ENCODE measurements at regions not wholly inside any gene's neighbourhood (a gene's known extent, or its start where the extent isn't known, plus 50 kb on each side); places are given as distances from the start of the nearest gene placed in this dataset.

DNA sequence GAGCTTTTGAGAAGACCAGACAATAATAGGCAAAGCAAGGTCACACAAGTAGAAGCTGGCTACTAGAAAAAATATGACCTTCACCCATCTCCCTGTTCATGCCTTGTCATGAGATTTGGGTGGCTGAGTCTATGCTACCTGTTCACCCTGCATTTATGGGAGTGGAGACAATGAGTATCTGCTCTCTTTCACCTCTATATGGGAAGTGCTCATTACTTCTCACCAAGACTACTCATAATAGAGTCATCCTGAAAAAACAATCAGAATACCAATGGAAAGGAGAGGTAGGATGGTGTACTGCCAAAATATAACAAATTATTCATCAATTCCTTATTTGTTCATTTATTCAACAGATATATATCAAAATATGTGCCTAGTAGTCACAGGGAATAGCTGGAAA is 921.8 kb upstream of the INTU start:
- TF ChIP-seq, protein P1, sequence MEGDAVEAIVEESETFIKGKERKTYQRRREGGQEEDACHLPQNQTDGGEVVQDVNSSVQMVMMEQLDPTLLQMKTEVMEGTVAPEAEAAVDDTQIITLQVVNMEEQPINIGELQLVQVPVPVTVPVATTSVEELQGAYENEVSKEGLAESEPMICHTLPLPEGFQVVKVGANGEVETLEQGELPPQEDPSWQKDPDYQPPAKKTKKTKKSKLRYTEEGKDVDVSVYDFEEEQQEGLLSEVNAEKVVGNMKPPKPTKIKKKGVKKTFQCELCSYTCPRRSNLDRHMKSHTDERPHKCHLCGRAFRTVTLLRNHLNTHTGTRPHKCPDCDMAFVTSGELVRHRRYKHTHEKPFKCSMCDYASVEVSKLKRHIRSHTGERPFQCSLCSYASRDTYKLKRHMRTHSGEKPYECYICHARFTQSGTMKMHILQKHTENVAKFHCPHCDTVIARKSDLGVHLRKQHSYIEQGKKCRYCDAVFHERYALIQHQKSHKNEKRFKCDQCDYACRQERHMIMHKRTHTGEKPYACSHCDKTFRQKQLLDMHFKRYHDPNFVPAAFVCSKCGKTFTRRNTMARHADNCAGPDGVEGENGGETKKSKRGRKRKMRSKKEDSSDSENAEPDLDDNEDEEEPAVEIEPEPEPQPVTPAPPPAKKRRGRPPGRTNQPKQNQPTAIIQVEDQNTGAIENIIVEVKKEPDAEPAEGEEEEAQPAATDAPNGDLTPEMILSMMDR (IDR thresholded peaks at IDR 0.05 in 8 of 11, conservative IDR thresholded peaks at IDR 0.05 in 3 of 11): no peak
- no peak for TF ChIP-seq POLR2AphosphoS5 (IDR thresholded peaks at IDR 0.05)
- TF ChIP-seq POLR2A (IDR thresholded peaks at IDR 0.05): no peak

All from spleen (tissue), 7 donors.